T-cell (primary cell): ENCODE measurements at regions not wholly inside any gene's neighbourhood (a gene's known extent, or its start where the extent isn't known, plus 50 kb on each side); places are given as distances from the start of the nearest gene placed in this dataset.

Experiments used
- ATAC-seq, 4 experiments: fragments of 200-7000 bp in 3 of 4; fragments of 150-1000 bp in 1 of 4; cut with Tn5 transposase; replicated peaks in 1 of 4; 1 replicate in 3 of 4; 2 replicates in 1 of 4; pipeline ENCODE4 v1.10.0; 2021; ENCODE audit warnings: moderate library complexity in 3 of 4, mild to moderate bottlenecking in 2 of 4, moderate number of reproducible peaks in 1 of 4
- CTCF ChIA-PET, 2 donors: fragments of 300-600 bp; sonication (Branson Sonifier 250); formaldehyde crosslinking; loops; one replicate each; lab custom pipeline; 2022; ENCODE audit warnings: antibody characterized with exemption in 2 of 2; lab: Charles Lee
- POLR2A ChIA-PET, 2 donors: fragments of 300-600 bp; sonication (Branson Sonifier 250); formaldehyde crosslinking; loops; one replicate each; lab custom pipeline; 2022; ENCODE audit warnings: antibody characterized with exemption in 2 of 2; lab: Charles Lee
- DNase-seq, 35 experiments: peaks; one replicate each; pipeline versions ENCODE4 v3.0.0 to v3.0.0-alpha.2; 2013 to 2023
- H3K27ac ChIP-seq: one replicate; pipeline ENCODE4 v1.5.1; 2013; ENCODE audit warnings: low read length
- H3K27me3 ChIP-seq, 2 experiments: replicated peaks in 1 of 2; 1 replicate in 1 of 2; 2 replicates in 1 of 2; pipeline versions ENCODE4 v1.6.1 to v1.7.0; 2013; ENCODE audit warnings: low read length in 1 of 2, mixed read lengths in 1 of 2; ENCODE audit not compliant: control insufficient read depth in 2 of 2, insufficient read depth in 2 of 2; ENCODE audit errors: extremely low read depth in 1 of 2
- H3K36me3 ChIP-seq, 2 donors: 1 replicate in 1 of 2; 2 replicates in 1 of 2; pipeline versions ENCODE4 v1.6.1 to v1.7.0; 2013; ENCODE audit warnings: low read length in 1 of 2; ENCODE audit not compliant: control insufficient read depth in 2 of 2, insufficient read depth in 1 of 2; ENCODE audit errors: extremely low read depth in 1 of 2
- H3K4me1 ChIP-seq, 2 experiments: 1 replicate in 1 of 2; 2 replicates in 1 of 2; pipeline versions ENCODE4 v1.6.1 to v1.7.0; 2013; ENCODE audit warnings: low read length in 2 of 2, mixed read lengths in 1 of 2; ENCODE audit not compliant: insufficient read depth in 2 of 2, control insufficient read depth in 1 of 2; ENCODE audit errors: extremely low read depth in 1 of 2
- H3K4me3 ChIP-seq, 2 donors: 1 replicate in 1 of 2; 2 replicates in 1 of 2; pipeline versions ENCODE4 v1.5.1 to v1.7.0; 2013; ENCODE audit warnings: mild to moderate bottlenecking in 2 of 2, low read length in 1 of 2, moderate library complexity in 1 of 2; ENCODE audit not compliant: control insufficient read depth in 1 of 2; ENCODE audit errors: extremely low read depth in 1 of 2
- H3K9me3 ChIP-seq: 2 replicates; pipeline ENCODE4 v1.7.0; 2013
- H3K27ac Mint-ChIP-seq, 2 donors: one replicate each; pipeline ENCODE4 v1.8.0; 2020 to 2021; ENCODE audit warnings: mild to moderate bottlenecking in 2 of 2, mixed read lengths in 2 of 2
- H3K27me3 Mint-ChIP-seq, 2 donors: one replicate each; pipeline ENCODE4 v1.8.0; 2021 to 2022; ENCODE audit warnings: mixed read lengths in 2 of 2
- H3K36me3 Mint-ChIP-seq: one replicate; pipeline ENCODE4 v1.8.0; 2021; ENCODE audit warnings: mixed read lengths
- H3K4me1 Mint-ChIP-seq, 3 donors: one replicate each; pipeline ENCODE4 v1.8.0; 2020 to 2022; ENCODE audit warnings: mixed read lengths in 3 of 3, mild to moderate bottlenecking in 1 of 3
- H3K4me3 Mint-ChIP-seq, 3 donors: one replicate each; pipeline ENCODE4 v1.8.0; 2020 to 2022; ENCODE audit warnings: mild to moderate bottlenecking in 3 of 3, mixed read lengths in 3 of 3, moderate library complexity in 3 of 3
- H3K9me3 Mint-ChIP-seq, 3 donors: one replicate each; pipeline ENCODE4 v1.8.0; 2020 to 2022; ENCODE audit warnings: mixed read lengths in 3 of 3
- WGBS: methylation state at CpG from one replicate; pipeline ENCODE4 v1.1.5; 2013; ENCODE audit warnings: missing lambda C conversion rate; ENCODE audit not compliant: insufficient coverage; 5-methylcytosine and 5-hydroxymethylcytosine counted together

- Mint-ChIP-seq H3K9me3 (no peaks in the 10 kb centered on the region), H3K4me1 (peaks cover 2 to 8% (median 4%) of the 10 kb centered on the region in 3 donors), H3K27ac (no peak overlapping the region), H3K4me3 (no peak overlapping the region), H3K27me3 (peaks cover 2 to 3% of the 10 kb centered on the region in 2 donors), H3K36me3 (no peaks in the 10 kb centered on the region)
- no peaks in the 10 kb centered on the region for H3K9me3 ChIP-seq
- WGBS, result no CpG with 5 or more reads among the region's 1 CpG
- no peak overlapping the region for H3K4me3 ChIP-seq
- ChIA-PET POLR2A (no interaction called here), CTCF (no interaction called here)
- no peaks in the 10 kb centered on the region for H3K36me3 ChIP-seq
- H3K4me1 ChIP-seq, result no peaks in the 10 kb centered on the region
- DNase-seq, result peak in 1 of 35 experiments; percentile 2
- no peaks in the 10 kb centered on the region for H3K27me3 ChIP-seq
- ATAC-seq, result no peak
- H3K27ac ChIP-seq, result no peak overlapping the region
Measured at GRCh38 chr12:19893514-19893913, 454.2 kb downstream of the AEBP2 start.

GRCh38 chr12:19894050-19894449, 454.8 kb downstream of the AEBP2 start:
- Histone ChIP-seq H3K27me3 (no peaks in the 10 kb centered on the region), H3K9me3 (no peaks in the 10 kb centered on the region), H3K36me3 (no peaks in the 10 kb centered on the region), H3K4me1 (no peaks in the 10 kb centered on the region), H3K4me3 (no peak overlapping the region), H3K27ac (no peak overlapping the region)
- DNase-seq, result no peak
- ATAC-seq, result no peak
- ChIA-PET CTCF (no interaction called here), POLR2A (no interaction called here)
- H3K36me3 Mint-ChIP-seq, result no peaks in the 10 kb centered on the region
- H3K4me3 Mint-ChIP-seq, result no peak overlapping the region
- peaks cover 2 to 3% of the 10 kb centered on the region in 2 donors for H3K27me3 Mint-ChIP-seq
- WGBS, result no CpG with 5 or more reads among the region's 1 CpG
- peaks cover 2 to 8% (median 4%) of the 10 kb centered on the region in 3 donors for H3K4me1 Mint-ChIP-seq
- H3K9me3 Mint-ChIP-seq, result no peaks in the 10 kb centered on the region
- H3K27ac Mint-ChIP-seq, result no peak overlapping the region

- Histone ChIP-seq H3K9me3 (no peaks in the 10 kb centered on the region), H3K27ac (no peak overlapping the region), H3K4me3 (no peak overlapping the region), H3K27me3 (no peaks in the 10 kb centered on the region), H3K4me1 (no peaks in the 10 kb centered on the region), H3K36me3 (no peaks in the 10 kb centered on the region)
- DNase-seq (no peak), ATAC-seq (peak in 1 of 4 experiments; percentile 36)
- ChIA-PET CTCF (no interaction called here), POLR2A (no interaction called here)
- no peaks in the 10 kb centered on the region for H3K36me3 Mint-ChIP-seq
- H3K9me3 Mint-ChIP-seq, result no peaks in the 10 kb centered on the region
- peaks cover 2 to 8% (median 4%) of the 10 kb centered on the region in 3 donors for H3K4me1 Mint-ChIP-seq
- H3K27ac Mint-ChIP-seq, result no peak overlapping the region
- 20% methylated on average over 4 of the region's 5 CpGs for WGBS
- H3K4me3 Mint-ChIP-seq, result no peak overlapping the region
- H3K27me3 Mint-ChIP-seq, result peaks cover 2 to 3% of the 10 kb centered on the region in 2 donors
Measured at GRCh38 chr12:19894803-19895202, 455.5 kb downstream of the AEBP2 start.

GRCh38 chr12:19895246-19896020, 456.1 kb downstream of the AEBP2 start:
- H3K27ac Mint-ChIP-seq, result no peak overlapping the region
- no peaks in the 10 kb centered on the region for H3K36me3 Mint-ChIP-seq
- no peaks in the 10 kb centered on the region for H3K4me1 ChIP-seq
- POLR2A ChIA-PET, result no interaction called here
- H3K4me3 Mint-ChIP-seq, result no peak overlapping the region
- no peak overlapping the region for H3K27ac ChIP-seq
- H3K27me3 Mint-ChIP-seq, result peaks cover 2 to 3% of the 10 kb centered on the region in 2 donors
- no peaks in the 10 kb centered on the region for H3K9me3 ChIP-seq
- ATAC-seq (no peak), DNase-seq (no peak)
- CTCF ChIA-PET, result no interaction called here
- H3K9me3 Mint-ChIP-seq, result no peaks in the 10 kb centered on the region
- WGBS, result no CpG with 5 or more reads among the region's 2 CpGs
- H3K4me3 ChIP-seq, result no peak overlapping the region
- no peaks in the 10 kb centered on the region for H3K36me3 ChIP-seq
- H3K4me1 Mint-ChIP-seq, result peaks cover 2 to 8% (median 4%) of the 10 kb centered on the region in 3 donors
- H3K27me3 ChIP-seq, result no peaks in the 10 kb centered on the region

- Histone ChIP-seq H3K27ac (no peak overlapping the region), H3K9me3 (no peaks in the 10 kb centered on the region), H3K36me3 (no peaks in the 10 kb centered on the region), H3K4me3 (no peak overlapping the region), H3K4me1 (no peaks in the 10 kb centered on the region), H3K27me3 (no peaks in the 10 kb centered on the region)
- H3K9me3 Mint-ChIP-seq, result no peaks in the 10 kb centered on the region
- CTCF ChIA-PET, result no interaction called here
- H3K36me3 Mint-ChIP-seq, result no peaks in the 10 kb centered on the region
- no peak for DNase-seq
- no peak overlapping the region for H3K27ac Mint-ChIP-seq
- peaks cover 2 to 3% of the 10 kb centered on the region in 2 donors for H3K27me3 Mint-ChIP-seq
- WGBS, result no CpG with 5 or more reads among the region's 1 CpG
- no peak overlapping the region for H3K4me3 Mint-ChIP-seq
- H3K4me1 Mint-ChIP-seq, result peaks cover 2 to 8% (median 4%) of the 10 kb centered on the region in 3 donors
- no peak for ATAC-seq
- POLR2A ChIA-PET, result no interaction called here
Measured at GRCh38 chr12:19896041-19896440, 456.7 kb downstream of the AEBP2 start.

- H3K36me3 Mint-ChIP-seq, result no peaks in the 10 kb centered on the region
Measured at GRCh38 chr12:19896534-19896933, 457.2 kb downstream of the AEBP2 start.

More at GRCh38 chr12:19896534-19896933, 457.2 kb downstream of the AEBP2 start:
- Histone ChIP-seq H3K9me3 (no peaks in the 10 kb centered on the region), H3K4me3 (no peak overlapping the region), H3K27me3 (no peaks in the 10 kb centered on the region), H3K27ac (no peak overlapping the region), H3K4me1 (no peaks in the 10 kb centered on the region), H3K36me3 (no peaks in the 10 kb centered on the region)
- Mint-ChIP-seq H3K27me3 (peaks cover 2 to 3% of the 10 kb centered on the region in 2 donors), H3K27ac (no peak overlapping the region), H3K4me3 (no peak overlapping the region), H3K4me1 (peaks cover 2 to 8% (median 4%) of the 10 kb centered on the region in 3 donors), H3K9me3 (no peaks in the 10 kb centered on the region)
- ATAC-seq (no peak), DNase-seq (no peak)
- WGBS, result 82% methylated on average over 2 of the region's 3 CpGs
- POLR2A ChIA-PET, result no interaction called here
- CTCF ChIA-PET, result no interaction called here
